H1 (cell line): ENCODE measurements at regions not wholly inside any gene's neighbourhood (a gene's known extent, or its start where the extent isn't known, plus 50 kb on each side); places are given as distances from the start of the nearest gene placed in this dataset.

Experiments
- CTCF ChIA-PET: fragments of 300-600 bp; sonication (Branson Sonifier 250); formaldehyde crosslinking; loops from one replicate; lab custom pipeline; 2021; ENCODE audit not compliant: partially characterized antibody; lab: Charles Lee
- POLR2A ChIA-PET: fragments of 300-600 bp; sonication (Branson Sonifier 250); formaldehyde crosslinking; loops from one replicate; lab custom pipeline; 2021; ENCODE audit warnings: inconsistent platforms; ENCODE audit not compliant: partially characterized antibody; lab: Charles Lee
- DNase-seq, 2 experiments: peaks; one replicate each; pipeline versions ENCODE4 v3.0.0 to v3.0.0-alpha.2; 2010 to 2022; ENCODE audit warnings: low spot score in 2 of 2, low read depth in 1 of 2, mixed read lengths in 1 of 2
- FAIRE-seq: peaks from 2 replicates; lab custom pipeline; 2011; peaks lifted over from hg19 to GRCh38; lab: Jason Lieb, UNC
- H2AFZ ChIP-seq: 2 replicates; pipeline ENCODE4 v1.8.1; 2012; ENCODE audit warnings: low read length, inconsistent platforms
- H2AK5ac ChIP-seq: 2 replicates; pipeline ENCODE4 v1.6.1; 2013; ENCODE audit warnings: low read depth, low read length
- H2BK120ac ChIP-seq: replicated peaks from 2 replicates; pipeline ENCODE3; 2013; ENCODE audit warnings: low read depth, low read length, inconsistent platforms
- H2BK12ac ChIP-seq: 2 replicates; pipeline ENCODE4 v1.6.1; 2013; ENCODE audit warnings: low read depth, low read length
- H2BK15ac ChIP-seq: 2 replicates; pipeline ENCODE4 v1.6.1; 2013; ENCODE audit warnings: low read length
- H2BK20ac ChIP-seq: 2 replicates; pipeline ENCODE4 v1.6.1; 2013; ENCODE audit warnings: low read length
- H2BK5ac ChIP-seq: 2 replicates; pipeline ENCODE4 v1.6.1; 2013; ENCODE audit warnings: low read depth, low read length
- H3K14ac ChIP-seq: 2 replicates; pipeline ENCODE4 v1.6.1; 2013; ENCODE audit warnings: inconsistent platforms; ENCODE audit not compliant: insufficient read length
- H3K18ac ChIP-seq: 2 replicates; pipeline ENCODE4 v1.6.1; 2013; ENCODE audit warnings: low read length; ENCODE audit errors: extremely low read depth
- H3K23ac ChIP-seq: 2 replicates; pipeline ENCODE4 v1.6.1; 2013; ENCODE audit warnings: inconsistent platforms; ENCODE audit not compliant: insufficient read length
- H3K23me2 ChIP-seq: 2 replicates; pipeline ENCODE4 v1.6.1; 2013; ENCODE audit warnings: low read depth, low read length
- H3K27ac ChIP-seq: 2 replicates; pipeline ENCODE4 v1.6.1; 2011; ENCODE audit warnings: low read depth, low read length, inconsistent platforms
- H3K27me3 ChIP-seq, 4 experiments: replicated peaks in 1 of 4; 1 replicate in 1 of 4; 2 replicates in 3 of 4; pipeline versions ENCODE4 v1.6.1 to v1.8.1; 2011 to 2013; ENCODE audit warnings: low read length in 3 of 4, mild to moderate bottlenecking in 3 of 4, inconsistent platforms in 2 of 4, mixed read lengths in 2 of 4, moderate library complexity in 1 of 4; ENCODE audit not compliant: control insufficient read depth in 3 of 4, insufficient read depth in 3 of 4; ENCODE audit errors: extremely low read depth in 1 of 4
- H3K36me3 ChIP-seq, 4 experiments: 2 replicates each; pipeline versions ENCODE4 v1.6.1 to v1.8.1; 2011 to 2013; ENCODE audit warnings: mild to moderate bottlenecking in 4 of 4, low read length in 3 of 4, moderate library complexity in 2 of 4, control low read depth in 1 of 4, inconsistent platforms in 1 of 4; ENCODE audit not compliant: insufficient read depth in 4 of 4, control insufficient read depth in 2 of 4
- H3K4ac ChIP-seq: replicated peaks from 2 replicates; pipeline ENCODE3; 2013; ENCODE audit warnings: low read length, low read depth, mixed read lengths, inconsistent platforms; ENCODE audit not compliant: insufficient read length
- H3K4me1 ChIP-seq, 4 experiments: replicated peaks in 1 of 4; 1 replicate in 1 of 4; 2 replicates in 3 of 4; pipeline versions ENCODE4 v1.6.1 to v1.8.1; 2011 to 2013; ENCODE audit warnings: low read length in 3 of 4, inconsistent platforms in 2 of 4, mixed read lengths in 1 of 4; ENCODE audit not compliant: insufficient read depth in 4 of 4, control insufficient read depth in 3 of 4
- H3K4me2 ChIP-seq, 2 experiments: 2 replicates each; pipeline versions ENCODE4 v1.6.1 to v1.8.1; 2011 to 2013; ENCODE audit warnings: low read depth in 2 of 2, low read length in 2 of 2, control low read depth in 1 of 2, inconsistent platforms in 1 of 2, mild to moderate bottlenecking in 1 of 2; ENCODE audit not compliant: insufficient read depth in 1 of 2
- H3K4me3 ChIP-seq, 4 experiments: fragments of 200-600, 300-600 bp in 1 of 4; sonication (generic), shearing (Covaris generic), sonication (Bioruptor Twin) in 1 of 4; 2 replicates each; pipeline versions ENCODE4 v1.5.1 to v1.8.1; 2011 to 2016; ENCODE audit warnings: low read length in 4 of 4, low read depth in 3 of 4, control low read depth in 2 of 4, inconsistent platforms in 2 of 4, mild to moderate bottlenecking in 2 of 4, mixed read lengths in 1 of 4, moderate library complexity in 1 of 4; ENCODE audit not compliant: insufficient read depth in 2 of 4; ENCODE audit errors: extremely low read depth in 1 of 4
- H3K56ac ChIP-seq: replicated peaks from 2 replicates; pipeline ENCODE3; 2013; ENCODE audit warnings: low read depth, mild to moderate bottlenecking, mixed read lengths, low read length, inconsistent platforms; ENCODE audit not compliant: insufficient read length
- H3K79me1 ChIP-seq: 2 replicates; pipeline ENCODE4 v1.6.1; 2013; ENCODE audit warnings: low read depth, low read length, control low read depth
- H3K79me2 ChIP-seq, 2 experiments: 2 replicates each; pipeline versions ENCODE4 v1.6.1 to v1.8.1; 2012 to 2013; ENCODE audit warnings: low read length in 2 of 2, mild to moderate bottlenecking in 2 of 2, inconsistent platforms in 1 of 2; ENCODE audit not compliant: insufficient read depth in 2 of 2, control insufficient read depth in 1 of 2
- H3K9ac ChIP-seq, 4 experiments: replicated peaks in 1 of 4; 1 replicate in 1 of 4; 2 replicates in 3 of 4; pipeline versions ENCODE4 v1.6.1 to v1.8.1; 2011 to 2013; ENCODE audit warnings: low read depth in 3 of 4, low read length in 3 of 4, control low read depth in 2 of 4, mild to moderate bottlenecking in 2 of 4, moderate library complexity in 2 of 4, inconsistent platforms in 1 of 4; ENCODE audit errors: extremely low read depth in 1 of 4
- H3K9me3 ChIP-seq, 2 experiments: 2 replicates each; pipeline versions ENCODE4 v1.6.1 to v1.8.1; 2012 to 2013; ENCODE audit warnings: mild to moderate bottlenecking in 2 of 2, moderate library complexity in 2 of 2, control low read depth in 1 of 2, inconsistent platforms in 1 of 2, low read depth in 1 of 2, low read length in 1 of 2, mixed read lengths in 1 of 2; ENCODE audit not compliant: insufficient read depth in 2 of 2
- H4K20me1 ChIP-seq, 2 experiments: replicated peaks in 1 of 2; 2 replicates each; pipeline versions ENCODE3 to v1.8.1; 2011 to 2013; ENCODE audit warnings: inconsistent platforms in 2 of 2, low read length in 2 of 2, mild to moderate bottlenecking in 1 of 2; ENCODE audit not compliant: insufficient read depth in 2 of 2, control insufficient read depth in 1 of 2
- H4K5ac ChIP-seq: 2 replicates; pipeline ENCODE4 v1.6.1; 2013; ENCODE audit warnings: low read length, low read depth, mixed read lengths, inconsistent platforms; ENCODE audit not compliant: insufficient read length
- H4K8ac ChIP-seq: 2 replicates; pipeline ENCODE4 v1.8.0; 2013; ENCODE audit warnings: mild to moderate bottlenecking, moderate library complexity, low read length, inconsistent platforms; ENCODE audit not compliant: insufficient read depth; ENCODE audit errors: extremely low read depth
- H4K91ac ChIP-seq: replicated peaks from 2 replicates; pipeline ENCODE3; 2013; ENCODE audit warnings: low read length, mixed read lengths, inconsistent platforms; ENCODE audit not compliant: insufficient read length
- CREB1 ChIP-seq: IDR thresholded peaks from 2 replicates; pipeline ENCODE4 v1.6.1; 2012; ENCODE audit warnings: inconsistent platforms
- POU5F1 ChIP-seq: IDR thresholded peaks from 2 replicates; pipeline ENCODE4 v1.6.1; 2011; ENCODE audit warnings: low read depth, mild to moderate bottlenecking, low read length, moderate library complexity
- RAD21 ChIP-seq, 2 experiments: IDR thresholded peaks in 1 of 2; conservative IDR thresholded peaks in 1 of 2; 2 replicates each; pipeline ENCODE4 v1.6.1; 2011; ENCODE audit warnings: low read depth in 2 of 2, low read length in 2 of 2, improper control_type of control experiment in 1 of 2, inconsistent platforms in 1 of 2, mild to moderate bottlenecking in 1 of 2, moderate library complexity in 1 of 2
- SP4 ChIP-seq: IDR thresholded peaks from 2 replicates; pipeline ENCODE4 v1.6.1; 2012; ENCODE audit warnings: low read length, inconsistent platforms
- WGBS, 2 experiments: shearing (Covaris generic) in 1 of 2; methylation state at CpG; one replicate each; pipeline versions ENCODE4 v1.1.6 to v1.1.7; 2013 to 2015; ENCODE audit warnings: low lambda C conversion rate in 2 of 2, mixed read lengths in 2 of 2, inconsistent platforms in 1 of 2, low coverage in 1 of 2, missing lambda C conversion rate in 1 of 2; ENCODE audit not compliant: insufficient replicate concordance in 2 of 2, insufficient coverage in 1 of 2, insufficient read length in 1 of 2; ENCODE audit errors: extremely low coverage in 1 of 2, missing lambda C conversion rate in 1 of 2; 5-methylcytosine and 5-hydroxymethylcytosine counted together
- TF ChIP-seq, protein P1 (sequence below): IDR thresholded peaks from 2 replicates; pipeline ENCODE4 v1.6.1; 2012; ENCODE audit warnings: inconsistent platforms

DNA sequence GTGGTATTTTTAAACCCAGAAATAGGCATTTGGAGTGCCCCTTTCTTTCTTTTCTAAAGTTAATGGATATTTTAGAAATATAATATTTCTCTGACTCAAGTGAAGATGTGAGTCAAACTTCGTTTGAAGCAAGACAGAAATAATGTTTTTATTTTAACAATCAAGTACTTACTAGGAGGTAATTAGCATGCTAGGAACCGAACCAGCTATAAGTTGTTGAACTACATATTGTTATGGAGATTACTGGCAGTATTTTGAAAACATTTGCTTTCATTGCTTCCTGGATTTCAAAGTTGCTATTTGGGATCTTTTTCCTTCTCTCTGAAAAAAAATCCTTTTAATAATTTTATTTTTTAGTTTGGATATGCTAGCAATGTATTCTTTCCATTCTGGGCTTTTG, 225.2 kb downstream of the NEDD1 start:
- H2BK120ac ChIP-seq: no peak overlapping the region
- H4K91ac ChIP-seq: no peak overlapping the region
- peaks cover 6 to 9% of the 10 kb centered on the region in 2 experiments for H3K9me3 ChIP-seq
- no peaks in the 10 kb centered on the region for H3K79me1 ChIP-seq
- CTCF ChIA-PET: interaction anchor here (0.7 to 1.7 kb wide), 4 partner anchors 17 to 142 kb away, joined by 3 read pairs; no protein-coding TSS in a partner anchor
- 3% methylated on average over 2 of the region's 2 CpGs; no CpG with 5 or more reads in 1 of the 2 experiments for WGBS, 2 experiments
- no peak overlapping the region for H2AK5ac ChIP-seq
- H2BK20ac ChIP-seq: no peak overlapping the region
- H2BK15ac ChIP-seq: no peak overlapping the region
- H4K20me1 ChIP-seq: no peaks in the 10 kb centered on the region
- H3K56ac ChIP-seq: no peak overlapping the region
- no peak overlapping the region for H4K8ac ChIP-seq
- H3K27me3 ChIP-seq: no peaks in the 10 kb centered on the region
- H3K9ac ChIP-seq: no peak overlapping the region
- H3K4me3 ChIP-seq: peak overlapping the region in 1 of 4 experiments; percentile 44; a peak in 1 of 8 replicates
- no peak overlapping the region for H3K14ac ChIP-seq
- peak overlapping the region; percentile 87 for H4K5ac ChIP-seq
- POLR2A ChIA-PET: interaction anchor here (0.7 to 1.9 kb wide), 6 partner anchors 12 to 343 kb away, joined by 3 to 7 read pairs (median 4); no protein-coding TSS in a partner anchor
- H3K23ac ChIP-seq: no peak overlapping the region
- no peak for TF ChIP-seq SP4
- no peak for TF ChIP-seq CREB1
- TF ChIP-seq RAD21 (IDR thresholded peaks at IDR 0.05 in 1 of 2, conservative IDR thresholded peaks at IDR 0.05 in 1 of 2; ENCODE audit: low read depth in 2 of 2, low read length in 2 of 2): no peak
- TF ChIP-seq, protein P1, sequence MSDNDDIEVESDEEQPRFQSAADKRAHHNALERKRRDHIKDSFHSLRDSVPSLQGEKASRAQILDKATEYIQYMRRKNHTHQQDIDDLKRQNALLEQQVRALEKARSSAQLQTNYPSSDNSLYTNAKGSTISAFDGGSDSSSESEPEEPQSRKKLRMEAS: no peak
- TF ChIP-seq POU5F1: peak; percentile 39; the same call in 1 of the 2 replicates
- no peak overlapping the region for H2BK12ac ChIP-seq
- H3K36me3 ChIP-seq: peaks cover 0 to 8% (median 2%) of the 10 kb centered on the region in 4 experiments; a peak in 2 of 8 replicates
- FAIRE-seq (no peak), DNase-seq (no peak)
- H3K4ac ChIP-seq: no peak overlapping the region
- peak overlapping the region; percentile 35 to 54; a peak in 3 of 4 replicates for H3K4me2 ChIP-seq
- H2BK5ac ChIP-seq: 0 out of 2 replicates have a peak overlapping the region, but pooled peaks have one; percentile 92
- no peaks in the 10 kb centered on the region for H3K23me2 ChIP-seq
- no peak overlapping the region; the same call in 1 of the 2 replicates for H3K18ac ChIP-seq
- no peak overlapping the region for H2AFZ ChIP-seq
- peaks cover 4 to 15% (median 10%) of the 10 kb centered on the region in 4 experiments; a peak in 6 of 7 replicates for H3K4me1 ChIP-seq
- H3K79me2 ChIP-seq: no peaks in the 10 kb centered on the region
- H3K27ac ChIP-seq: no peak overlapping the region
